H4 (cell line): ENCODE measurements at regions not wholly inside any gene's neighbourhood (a gene's known extent, or its start where the extent isn't known, plus 50 kb on each side); places are given as distances from the start of the nearest gene placed in this dataset.
"Not testable (repeated sequence)": the region's sequence is repeated elsewhere in the genome, so short reads cannot be mapped to it uniquely, and the experiment has no call there.

ENCODE experiments used
- DNase-seq: peaks from one replicate; pipeline ENCODE4 v3.0.0-alpha.2; 2015; ENCODE audit warnings: low spot score

GRCh38 chr15:24150542-24150941 is 463.4 kb upstream of the NDN start:
- DNase-seq: no peak

- not testable (repeated sequence) for DNase-seq
Measured at GRCh38 chr15:24158306-24158705, 471.2 kb upstream of the NDN start.

- DNase-seq: not testable (repeated sequence)
Measured at GRCh38 chr15:24165512-24165911, 478.4 kb upstream of the NDN start.

- not testable (repeated sequence) for DNase-seq
Measured at GRCh38 chr15:24202297-24202696, 473.3 kb upstream of the NPAP1 start.

- DNase-seq: not testable (repeated sequence)
Measured at GRCh38 chr15:24211742-24212476, 463.7 kb upstream of the NPAP1 start.

GRCh38 chr15:24223739-24224138 is 451.8 kb upstream of the NPAP1 start:
- no peak for DNase-seq

- no peak for DNase-seq
Measured at GRCh38 chr15:24224161-24224560, 451.4 kb upstream of the NPAP1 start.

- not testable (repeated sequence) for DNase-seq
Measured at GRCh38 chr15:24228922-24229321, 446.7 kb upstream of the NPAP1 start.

GRCh38 chr15:24233134-24233533 is 442.4 kb upstream of the NPAP1 start:
- not testable (repeated sequence) for DNase-seq

GRCh38 chr15:24240580-24240979 is 435.0 kb upstream of the NPAP1 start:
- not testable (repeated sequence) for DNase-seq

- not testable (repeated sequence) for DNase-seq
Measured at GRCh38 chr15:24259106-24259505, 416.5 kb upstream of the NPAP1 start.

- DNase-seq: not testable (repeated sequence)
Measured at GRCh38 chr15:24260407-24260806, 415.2 kb upstream of the NPAP1 start.

GRCh38 chr15:24260854-24261253 is 414.7 kb upstream of the NPAP1 start:
- DNase-seq: not testable (repeated sequence)

- DNase-seq: not testable (repeated sequence)
Measured at GRCh38 chr15:24268536-24269165, 406.9 kb upstream of the NPAP1 start.

GRCh38 chr15:24269166-24269571 is 406.4 kb upstream of the NPAP1 start:
- no peak for DNase-seq

GRCh38 chr15:24269923-24270322 is 405.7 kb upstream of the NPAP1 start:
- no peak for DNase-seq

GRCh38 chr15:24271496-24272244 is 403.9 kb upstream of the NPAP1 start:
- not testable (repeated sequence) for DNase-seq

GRCh38 chr15:24292837-24293236 is 382.7 kb upstream of the NPAP1 start:
- no peak for DNase-seq

- DNase-seq: not testable (repeated sequence)
Measured at GRCh38 chr15:24300804-24301368, 374.7 kb upstream of the NPAP1 start.

GRCh38 chr15:24301999-24302398 is 373.6 kb upstream of the NPAP1 start:
- DNase-seq: not testable (repeated sequence)

GRCh38 chr15:24304747-24305146 is 370.8 kb upstream of the NPAP1 start:
- DNase-seq: not testable (repeated sequence)

- not testable (repeated sequence) for DNase-seq
Measured at GRCh38 chr15:24305643-24306042, 369.9 kb upstream of the NPAP1 start.
